OCI-LY1 (cell line): ENCODE measurements at regions not wholly inside any gene's neighbourhood (a gene's known extent, or its start where the extent isn't known, plus 50 kb on each side); places are given as distances from the start of the nearest gene placed in this dataset.

Experiments
- EZH2 ChIP-seq: fragments of 200-600 bp; sonication (generic), shearing (Covaris generic); IDR thresholded peaks from 2 replicates; pipeline ENCODE4 v1.8.0; 2017; ENCODE audit warnings: borderline replicate concordance, mixed run types, mild to moderate bottlenecking, antibody characterized with exemption, low read length, moderate library complexity, mixed read lengths
- TF ChIP-seq, protein P1 (sequence below): fragments of 200-600 bp; sonication (generic), shearing (Covaris generic); IDR thresholded peaks from 2 replicates; pipeline ENCODE4 v1.5.1; 2017; ENCODE audit warnings: mild to moderate bottlenecking, antibody characterized with exemption, low read length, moderate library complexity, mixed read lengths

DNA sequence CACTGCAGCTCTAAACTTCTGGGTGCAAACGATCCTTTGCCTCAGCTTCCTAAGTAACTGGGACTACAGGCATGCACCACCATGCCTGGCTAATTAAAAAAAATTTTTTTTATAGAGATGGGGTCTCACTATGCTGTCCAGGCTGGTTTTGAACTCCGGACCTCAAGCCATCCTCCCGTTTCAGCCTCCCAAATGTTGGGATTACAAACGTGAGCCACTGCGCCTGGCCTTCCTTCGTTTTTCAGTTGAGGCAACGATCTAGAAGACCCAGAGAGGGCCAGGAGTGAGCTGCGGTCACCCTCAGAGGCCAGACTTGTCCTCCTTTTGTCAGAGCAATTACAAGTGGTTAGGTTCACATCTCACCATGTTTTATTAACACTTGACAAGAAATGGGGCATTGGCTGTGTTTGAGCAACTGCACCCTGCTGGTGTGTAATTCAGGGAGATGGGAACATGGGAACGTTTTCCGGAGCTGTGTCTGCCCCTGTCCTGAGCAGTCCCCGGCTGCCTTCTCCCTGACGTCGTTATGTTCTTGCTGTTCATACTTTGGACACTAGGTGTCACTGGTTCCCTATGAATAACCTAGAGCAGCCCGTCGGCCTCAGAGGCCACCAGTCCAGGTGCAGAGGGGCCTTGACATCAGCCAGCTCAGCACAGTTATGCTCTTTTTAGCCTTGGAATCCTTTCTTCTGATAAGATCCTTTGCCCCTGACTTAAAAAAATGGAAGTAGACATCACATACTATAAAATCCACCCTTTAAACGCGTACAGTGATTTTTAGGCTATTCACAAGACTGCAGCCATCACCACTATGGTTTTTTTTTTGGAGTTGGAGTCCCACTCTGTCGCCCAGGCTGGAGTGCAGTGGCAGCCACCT, 375.0 kb downstream of the TYW1 start:
- TF ChIP-seq, protein P1, sequence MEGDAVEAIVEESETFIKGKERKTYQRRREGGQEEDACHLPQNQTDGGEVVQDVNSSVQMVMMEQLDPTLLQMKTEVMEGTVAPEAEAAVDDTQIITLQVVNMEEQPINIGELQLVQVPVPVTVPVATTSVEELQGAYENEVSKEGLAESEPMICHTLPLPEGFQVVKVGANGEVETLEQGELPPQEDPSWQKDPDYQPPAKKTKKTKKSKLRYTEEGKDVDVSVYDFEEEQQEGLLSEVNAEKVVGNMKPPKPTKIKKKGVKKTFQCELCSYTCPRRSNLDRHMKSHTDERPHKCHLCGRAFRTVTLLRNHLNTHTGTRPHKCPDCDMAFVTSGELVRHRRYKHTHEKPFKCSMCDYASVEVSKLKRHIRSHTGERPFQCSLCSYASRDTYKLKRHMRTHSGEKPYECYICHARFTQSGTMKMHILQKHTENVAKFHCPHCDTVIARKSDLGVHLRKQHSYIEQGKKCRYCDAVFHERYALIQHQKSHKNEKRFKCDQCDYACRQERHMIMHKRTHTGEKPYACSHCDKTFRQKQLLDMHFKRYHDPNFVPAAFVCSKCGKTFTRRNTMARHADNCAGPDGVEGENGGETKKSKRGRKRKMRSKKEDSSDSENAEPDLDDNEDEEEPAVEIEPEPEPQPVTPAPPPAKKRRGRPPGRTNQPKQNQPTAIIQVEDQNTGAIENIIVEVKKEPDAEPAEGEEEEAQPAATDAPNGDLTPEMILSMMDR = peak; percentile 95
- no peak for TF ChIP-seq EZH2
